ENCODE measurements at regions not wholly inside any gene's neighbourhood (a gene's known extent, or its start where the extent isn't known, plus 50 kb on each side); places are given as distances from the start of the nearest gene placed in this dataset.

- no peak for TF ChIP-seq EZH2phosphoT487 (IDR thresholded peaks at IDR 0.05; ENCODE audit: unreplicated experiment)
- TF ChIP-seq POLR2AphosphoS5 (IDR thresholded peaks at IDR 0.05; ENCODE audit: low read depth) = no peak
- no peak for TF ChIP-seq CTCF (conservative IDR thresholded peaks at IDR 0.05; ENCODE audit: low read depth in 2 of 2)
These were observed 325.8 kb downstream of the CYP26B1 start for GRCh38 chr2:71821856-71822255.
